ENCODE measurements at regions not wholly inside any gene's neighbourhood (a gene's known extent, or its start where the extent isn't known, plus 50 kb on each side); places are given as distances from the start of the nearest gene placed in this dataset.

- no peaks in the 10 kb centered on the region for H3K79me1 ChIP-seq (ENCODE audit: low read depth, low read length)
- no peaks in the 10 kb centered on the region for H3K23me2 ChIP-seq (ENCODE audit: low read depth, low read length)
- ChIA-PET POLR2A (ENCODE audit: partially characterized antibody) (no interaction called here), CTCF (ENCODE audit: partially characterized antibody) (interaction anchor here (0.6 to 2.6 kb wide), 8 partner anchors 12 to 137 kb away, joined by 3 to 17 read pairs (median 3); no protein-coding TSS in a partner anchor)
- H3K23ac ChIP-seq (ENCODE audit: insufficient read length) = no peak overlapping the region
- H2AFZ ChIP-seq (ENCODE audit: low read length) = no peak overlapping the region
- DNase-seq (ENCODE audit: low read depth in 1 of 2, low spot score in 2 of 2) = no peak
- no peak overlapping the region for H2BK12ac ChIP-seq (ENCODE audit: low read depth, low read length)
- no peak overlapping the region for H4K8ac ChIP-seq (ENCODE audit: extremely low read depth, insufficient read depth, low read length)
- H3K18ac ChIP-seq (ENCODE audit: extremely low read depth, low read length) = no peak overlapping the region
- no peak overlapping the region for H3K4ac ChIP-seq (replicated peaks; ENCODE audit: insufficient read length, low read depth, low read length)
- H3K27ac ChIP-seq (ENCODE audit: low read depth, low read length) = no peak overlapping the region
- H2BK15ac ChIP-seq (ENCODE audit: low read length) = no peak overlapping the region
- no peaks in the 10 kb centered on the region; a peak in 1 of 8 replicates for H3K36me3 ChIP-seq (ENCODE audit: control insufficient read depth in 2 of 4, insufficient read depth in 4 of 4, low read length in 3 of 4)
- no peak overlapping the region for H3K4me3 ChIP-seq (ENCODE audit: extremely low read depth in 1 of 4, insufficient read depth in 2 of 4, low read depth in 3 of 4, low read length in 4 of 4)
- no peak overlapping the region for H3K9ac ChIP-seq (replicated peaks in 1 of 4; ENCODE audit: extremely low read depth in 1 of 4, low read depth in 3 of 4, low read length in 3 of 4)
- no peak for FAIRE-seq
- H2BK5ac ChIP-seq (ENCODE audit: low read depth, low read length) = no peak overlapping the region
- H3K4me2 ChIP-seq (ENCODE audit: insufficient read depth in 1 of 2, low read depth in 2 of 2, low read length in 2 of 2) = no peak overlapping the region
- no peak overlapping the region for H4K5ac ChIP-seq (ENCODE audit: insufficient read length, low read depth, low read length)
- no peak overlapping the region for H3K14ac ChIP-seq (ENCODE audit: insufficient read length)
- H3K56ac ChIP-seq (replicated peaks; ENCODE audit: insufficient read length, low read depth, low read length) = no peak overlapping the region
- H2BK120ac ChIP-seq (replicated peaks; ENCODE audit: low read depth, low read length) = no peak overlapping the region
- no peak overlapping the region for H2AK5ac ChIP-seq (ENCODE audit: low read depth, low read length)
- no peak overlapping the region for H2BK20ac ChIP-seq (ENCODE audit: low read length)
- peaks cover 4 to 7% of the 10 kb centered on the region in 2 experiments; a peak in 3 of 4 replicates for H3K9me3 ChIP-seq (ENCODE audit: insufficient read depth in 2 of 2, low read depth in 1 of 2, low read length in 1 of 2)
- no peaks in the 10 kb centered on the region; a peak in 1 of 7 replicates for H3K4me1 ChIP-seq (replicated peaks in 1 of 4; ENCODE audit: control insufficient read depth in 3 of 4, insufficient read depth in 4 of 4, low read length in 3 of 4)
- WGBS, 2 experiments (ENCODE audit: extremely low coverage in 1 of 2, insufficient coverage in 1 of 2, insufficient read length in 1 of 2, insufficient replicate concordance in 2 of 2, low coverage in 1 of 2, low lambda C conversion rate in 2 of 2, missing lambda C conversion rate in 1 of 2) = 89% methylated on average over 8 of the region's 8 CpGs; no CpG with 5 or more reads in 1 of the 2 experiments
- no peaks in the 10 kb centered on the region; a peak in 1 of 4 replicates for H3K79me2 ChIP-seq (ENCODE audit: control insufficient read depth in 1 of 2, insufficient read depth in 2 of 2, low read length in 2 of 2)
- H4K91ac ChIP-seq (replicated peaks; ENCODE audit: insufficient read length, low read length) = no peak overlapping the region
- H3K27me3 ChIP-seq (replicated peaks in 1 of 4; ENCODE audit: control insufficient read depth in 3 of 4, extremely low read depth in 1 of 4, insufficient read depth in 3 of 4, low read length in 3 of 4) = no peaks in the 10 kb centered on the region
- no peaks in the 10 kb centered on the region for H4K20me1 ChIP-seq (replicated peaks in 1 of 2; ENCODE audit: control insufficient read depth in 1 of 2, insufficient read depth in 2 of 2, low read length in 2 of 2)
- TF ChIP-seq ASH2L (IDR thresholded peaks at IDR 0.05; ENCODE audit: low read length) = no peak
- no peak for TF ChIP-seq NANOG (IDR thresholded peaks at IDR 0.05; ENCODE audit: insufficient read depth, low read depth, low read length, poor library complexity, severe bottlenecking)
- TF ChIP-seq SP4 (IDR thresholded peaks at IDR 0.05; ENCODE audit: low read length) = no peak
- TF ChIP-seq TCF12 (IDR thresholded peaks at IDR 0.05; ENCODE audit: low read depth, low read length) = no peak
Measured at GRCh38 chr21:31443736-31444521, 99.9 kb upstream of the TIAM1 start.
